IMR-90 (cell line): ENCODE measurements at regions not wholly inside any gene's neighbourhood (a gene's known extent, or its start where the extent isn't known, plus 50 kb on each side); places are given as distances from the start of the nearest gene placed in this dataset.
"Not testable (repeated sequence)": the region's sequence is repeated elsewhere in the genome, so short reads cannot be mapped to it uniquely, and the experiment has no call there.

Experiments used
- CHD1 ChIP-seq: IDR thresholded peaks from 2 replicates; pipeline ENCODE4 v1.6.1; 2012; ENCODE audit warnings: low read depth, low read length, improper control_type of control experiment
- MAZ ChIP-seq: IDR thresholded peaks from 2 replicates; pipeline ENCODE4 v1.6.1; 2012; ENCODE audit warnings: low read depth, mild to moderate bottlenecking, low read length, improper control_type of control experiment, moderate library complexity, borderline replicate concordance
- POLR2A ChIP-seq: IDR thresholded peaks from 2 replicates; pipeline ENCODE4 v1.6.1; 2012; ENCODE audit warnings: mild to moderate bottlenecking, low read depth, low read length
- RFX5 ChIP-seq: IDR thresholded peaks from 2 replicates; pipeline ENCODE4 v1.8.0; 2012; ENCODE audit warnings: low read depth, mild to moderate bottlenecking, low read length, moderate library complexity
- TF ChIP-seq, protein P1 (sequence below): conservative IDR thresholded peaks from 2 replicates; pipeline ENCODE4 v1.5.1; 2012; ENCODE audit warnings: mild to moderate bottlenecking, low read depth, low read length, improper control_type of control experiment

- TF ChIP-seq, protein P1, sequence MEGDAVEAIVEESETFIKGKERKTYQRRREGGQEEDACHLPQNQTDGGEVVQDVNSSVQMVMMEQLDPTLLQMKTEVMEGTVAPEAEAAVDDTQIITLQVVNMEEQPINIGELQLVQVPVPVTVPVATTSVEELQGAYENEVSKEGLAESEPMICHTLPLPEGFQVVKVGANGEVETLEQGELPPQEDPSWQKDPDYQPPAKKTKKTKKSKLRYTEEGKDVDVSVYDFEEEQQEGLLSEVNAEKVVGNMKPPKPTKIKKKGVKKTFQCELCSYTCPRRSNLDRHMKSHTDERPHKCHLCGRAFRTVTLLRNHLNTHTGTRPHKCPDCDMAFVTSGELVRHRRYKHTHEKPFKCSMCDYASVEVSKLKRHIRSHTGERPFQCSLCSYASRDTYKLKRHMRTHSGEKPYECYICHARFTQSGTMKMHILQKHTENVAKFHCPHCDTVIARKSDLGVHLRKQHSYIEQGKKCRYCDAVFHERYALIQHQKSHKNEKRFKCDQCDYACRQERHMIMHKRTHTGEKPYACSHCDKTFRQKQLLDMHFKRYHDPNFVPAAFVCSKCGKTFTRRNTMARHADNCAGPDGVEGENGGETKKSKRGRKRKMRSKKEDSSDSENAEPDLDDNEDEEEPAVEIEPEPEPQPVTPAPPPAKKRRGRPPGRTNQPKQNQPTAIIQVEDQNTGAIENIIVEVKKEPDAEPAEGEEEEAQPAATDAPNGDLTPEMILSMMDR, result not testable (repeated sequence)
- TF ChIP-seq RFX5, MAZ, CHD1, POLR2A: not testable (repeated sequence)
Measured at GRCh38 chr13:48823526-48823925, 152.2 kb upstream of the FNDC3A start.
